ENCODE measurements at regions not wholly inside any gene's neighbourhood (a gene's known extent, or its start where the extent isn't known, plus 50 kb on each side); places are given as distances from the start of the nearest gene placed in this dataset.

DNA sequence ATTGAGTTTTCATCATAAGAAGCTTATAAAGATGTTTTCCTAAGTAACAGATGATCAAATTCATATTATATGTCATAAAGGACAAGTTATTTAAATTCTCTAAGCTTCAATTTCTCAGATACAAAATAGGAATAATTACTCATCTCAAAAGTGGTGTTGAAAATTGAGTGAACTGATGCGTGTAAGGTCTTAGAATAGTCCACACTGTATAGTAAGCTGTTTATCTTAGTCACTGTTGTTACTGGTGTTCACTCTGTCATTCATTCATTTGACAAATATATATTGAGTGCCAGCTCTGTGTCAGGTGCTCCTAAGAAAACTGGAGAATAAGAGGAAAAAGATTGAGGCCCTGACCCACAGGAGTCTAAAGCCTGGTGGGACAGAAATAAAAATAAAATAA lies 186.3 kb upstream of the BRINP3 start:
- in situ Hi-C loops (cut with MboI; ENCODE audit: low sequenced_read_pairs), result no loop called here

More for the DNA sequence above, 186.3 kb upstream of the BRINP3 start:
- H2BK120ac ChIP-seq (ENCODE audit: low read depth, low read length), result no peak overlapping the region
- no peaks in the 10 kb centered on the region for H3K36me3 ChIP-seq (ENCODE audit: control insufficient read depth, insufficient read depth, low read length)
- no peak overlapping the region for H3K4me2 ChIP-seq (ENCODE audit: low read depth, low read length)
- POLR2A ChIA-PET (ENCODE audit: unreplicated experiment), result no interaction called here
- ATAC-seq (ENCODE audit: low read depth), result no peak
- no peak overlapping the region for H3K56ac ChIP-seq (ENCODE audit: extremely low read depth, insufficient read depth, low read length)
- dilution Hi-C loops (cut with HindIII; ENCODE audit: low sequenced_read_pairs, unreplicated experiment) (no loop called here), intact Hi-C loops (cut with micrococcal nuclease) (no loop called here)
- no peaks in the 10 kb centered on the region for H3K79me1 ChIP-seq (ENCODE audit: low read depth in 1 of 2, low read length in 2 of 2)
- DNase-seq, result no peak
- no peaks in the 10 kb centered on the region for H3K9me3 ChIP-seq (ENCODE audit: control insufficient read depth, insufficient read depth, low read length)
- no CpG with 5 or more reads among the region's 1 CpG for WGBS, 2 experiments (ENCODE audit: extremely low coverage in 2 of 2, insufficient read length in 1 of 2)
- no peak overlapping the region for H4K8ac ChIP-seq (ENCODE audit: low read depth in 2 of 2, low read length in 2 of 2)
- no peak overlapping the region for H3K23ac ChIP-seq (ENCODE audit: low read depth, low read length)
- H2BK5ac ChIP-seq (ENCODE audit: low read depth, low read length, poor library complexity, severe bottlenecking), result no peak overlapping the region
- H4K20me1 ChIP-seq (ENCODE audit: insufficient read depth, low read length), result no peaks in the 10 kb centered on the region
- no peak overlapping the region for H3K4me3 ChIP-seq (ENCODE audit: insufficient read depth, low read depth, low read length)
- CTCF ChIA-PET, result no interaction called here
- H3K14ac ChIP-seq (replicated peaks; ENCODE audit: low read depth, low read length), result no peak overlapping the region
- no peak overlapping the region for H2AFZ ChIP-seq (replicated peaks; ENCODE audit: low read length, poor library complexity)
- no peaks in the 10 kb centered on the region for H3K9me1 ChIP-seq (ENCODE audit: insufficient read depth, low read length)
- no peaks in the 10 kb centered on the region for H3K27me3 ChIP-seq (ENCODE audit: control insufficient read depth, insufficient read depth, low read length)
- H4K91ac ChIP-seq (ENCODE audit: insufficient read depth, low read depth, low read length), result no peak overlapping the region
- no peak overlapping the region for H3K27ac ChIP-seq (ENCODE audit: insufficient read depth, low read length)
- no peak overlapping the region for H3K9ac ChIP-seq (ENCODE audit: low read depth, low read length)
- H3K18ac ChIP-seq (ENCODE audit: low read depth, low read length), result no peak overlapping the region
- no peak overlapping the region for H2AK5ac ChIP-seq (ENCODE audit: low read depth, low read length)
- no peak overlapping the region for H4K5ac ChIP-seq (ENCODE audit: low read depth, low read length)
- no TSS peak for BruUV-seq (replicated peaks)
- H2BK20ac ChIP-seq (ENCODE audit: low read depth, low read length), result no peak overlapping the region
- TF ChIP-seq SMC3 (IDR thresholded peaks at IDR 0.05; ENCODE audit: low read depth, low read length) (no peak), MAZ (IDR thresholded peaks at IDR 0.05; ENCODE audit: borderline replicate concordance, low read depth, low read length) (no peak)
- TF ChIP-seq, protein P1, sequence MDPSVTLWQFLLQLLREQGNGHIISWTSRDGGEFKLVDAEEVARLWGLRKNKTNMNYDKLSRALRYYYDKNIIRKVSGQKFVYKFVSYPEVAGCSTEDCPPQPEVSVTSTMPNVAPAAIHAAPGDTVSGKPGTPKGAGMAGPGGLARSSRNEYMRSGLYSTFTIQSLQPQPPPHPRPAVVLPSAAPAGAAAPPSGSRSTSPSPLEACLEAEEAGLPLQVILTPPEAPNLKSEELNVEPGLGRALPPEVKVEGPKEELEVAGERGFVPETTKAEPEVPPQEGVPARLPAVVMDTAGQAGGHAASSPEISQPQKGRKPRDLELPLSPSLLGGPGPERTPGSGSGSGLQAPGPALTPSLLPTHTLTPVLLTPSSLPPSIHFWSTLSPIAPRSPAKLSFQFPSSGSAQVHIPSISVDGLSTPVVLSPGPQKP (IDR thresholded peaks at IDR 0.05; ENCODE audit: borderline replicate concordance, low read depth, low read length), result no peak
- TF ChIP-seq, protein P2, sequence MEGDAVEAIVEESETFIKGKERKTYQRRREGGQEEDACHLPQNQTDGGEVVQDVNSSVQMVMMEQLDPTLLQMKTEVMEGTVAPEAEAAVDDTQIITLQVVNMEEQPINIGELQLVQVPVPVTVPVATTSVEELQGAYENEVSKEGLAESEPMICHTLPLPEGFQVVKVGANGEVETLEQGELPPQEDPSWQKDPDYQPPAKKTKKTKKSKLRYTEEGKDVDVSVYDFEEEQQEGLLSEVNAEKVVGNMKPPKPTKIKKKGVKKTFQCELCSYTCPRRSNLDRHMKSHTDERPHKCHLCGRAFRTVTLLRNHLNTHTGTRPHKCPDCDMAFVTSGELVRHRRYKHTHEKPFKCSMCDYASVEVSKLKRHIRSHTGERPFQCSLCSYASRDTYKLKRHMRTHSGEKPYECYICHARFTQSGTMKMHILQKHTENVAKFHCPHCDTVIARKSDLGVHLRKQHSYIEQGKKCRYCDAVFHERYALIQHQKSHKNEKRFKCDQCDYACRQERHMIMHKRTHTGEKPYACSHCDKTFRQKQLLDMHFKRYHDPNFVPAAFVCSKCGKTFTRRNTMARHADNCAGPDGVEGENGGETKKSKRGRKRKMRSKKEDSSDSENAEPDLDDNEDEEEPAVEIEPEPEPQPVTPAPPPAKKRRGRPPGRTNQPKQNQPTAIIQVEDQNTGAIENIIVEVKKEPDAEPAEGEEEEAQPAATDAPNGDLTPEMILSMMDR (conservative IDR thresholded peaks at IDR 0.05; ENCODE audit: low read depth, low read length), result no peak
- no peaks in the 10 kb centered on the region for H3K4me1 ChIP-seq (ENCODE audit: control insufficient read depth, insufficient read depth, low read length)
- H2AK9ac ChIP-seq (replicated peaks; ENCODE audit: low read depth, low read length, poor library complexity), result no peak overlapping the region
- H2BK15ac ChIP-seq (ENCODE audit: low read depth, low read length), result no peak overlapping the region
- H3K4ac ChIP-seq (ENCODE audit: low read depth, low read length), result no peak overlapping the region

Measured in IMR-90 (cell line).